Uterus (tissue), 2 donors: ENCODE measurements at regions not wholly inside any gene's neighbourhood (a gene's known extent, or its start where the extent isn't known, plus 50 kb on each side); places are given as distances from the start of the nearest gene placed in this dataset.

Source experiments
- CTCF ChIP-seq, 4 experiments: fragments of 200-600 bp in 2 of 4; fragments of 450-650 bp in 2 of 4; sonication (generic) in 2 of 4; IDR thresholded peaks; one replicate each; pipeline ENCODE4 v1.5.1; 2016 to 2019; ENCODE audit warnings: antibody characterized with exemption in 4 of 4, mild to moderate bottlenecking in 2 of 4, moderate library complexity in 1 of 4
- POLR2A ChIP-seq, 2 donors: fragments of 450-650 bp; IDR thresholded peaks; one replicate each; pipeline ENCODE4 v1.6.1; 2016; ENCODE audit warnings: antibody characterized with exemption in 2 of 2, mild to moderate bottlenecking in 1 of 2, moderate library complexity in 1 of 2

GRCh38 chr13:40355126-40355724, 311.2 kb downstream of the FOXO1 start:
- TF ChIP-seq CTCF (IDR thresholded peaks at IDR 0.05) = no peak
- no peak for TF ChIP-seq POLR2A (IDR thresholded peaks at IDR 0.05)
